Epithelial cell of proximal tubule (primary cell): ENCODE measurements at regions not wholly inside any gene's neighbourhood (a gene's known extent, or its start where the extent isn't known, plus 50 kb on each side); places are given as distances from the start of the nearest gene placed in this dataset.

Experiments
- DNase-seq: peaks from one replicate; pipeline ENCODE4 v3.0.0-alpha.2; 2011; ENCODE audit warnings: low read depth
- H3K4me3 ChIP-seq: 2 replicates; pipeline ENCODE4 v1.5.1; 2011; ENCODE audit warnings: low read depth, mild to moderate bottlenecking, low read length
- CTCF ChIP-seq: conservative IDR thresholded peaks from 2 replicates; pipeline ENCODE4 v1.5.1; 2012; ENCODE audit warnings: low read depth, mild to moderate bottlenecking, low read length

DNA sequence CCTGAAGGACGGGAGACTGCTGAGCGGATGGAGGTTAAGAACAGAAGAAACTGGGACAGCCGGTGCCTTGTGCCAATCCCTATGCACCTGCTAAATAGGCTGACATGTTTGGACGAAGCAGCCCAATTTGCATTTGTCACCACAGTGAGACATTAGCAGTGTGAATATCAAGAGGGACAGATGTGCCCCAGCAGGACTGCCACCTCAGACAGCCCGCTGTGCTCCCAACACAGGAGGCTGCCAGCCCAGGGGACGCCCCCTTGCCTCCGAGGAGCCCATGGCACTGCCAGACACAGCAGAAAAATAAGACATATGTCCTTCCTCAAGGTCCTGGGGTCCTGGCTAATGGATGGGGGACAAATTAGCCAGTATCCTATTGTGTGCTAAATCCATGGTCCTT lies 306.7 kb upstream of the POU3F3 start:
- H3K4me3 ChIP-seq = no peak overlapping the region
- no peak for DNase-seq
- TF ChIP-seq CTCF = no peak

DNA sequence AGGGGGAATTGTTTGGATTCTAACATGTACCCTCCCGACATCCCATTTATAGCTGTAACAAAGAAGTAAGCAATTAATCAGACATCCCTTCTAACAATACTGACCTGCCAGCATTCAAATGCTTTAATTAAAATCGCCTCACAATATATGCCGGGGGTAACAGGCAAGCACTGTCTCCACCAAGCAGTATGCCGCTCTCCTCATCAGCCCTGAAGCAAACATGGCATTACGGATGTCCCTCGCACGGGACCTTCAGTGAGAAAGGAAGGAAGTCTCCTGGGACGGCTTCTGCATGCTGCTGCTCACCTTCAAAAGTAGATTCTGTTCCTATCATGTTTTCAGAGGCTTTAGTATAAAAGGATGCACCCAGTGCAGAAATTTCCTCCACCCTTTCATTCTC lies 292.7 kb upstream of the POU3F3 start:
- DNase-seq = no peak
- H3K4me3 ChIP-seq = no peak overlapping the region
- TF ChIP-seq CTCF = no peak

DNA sequence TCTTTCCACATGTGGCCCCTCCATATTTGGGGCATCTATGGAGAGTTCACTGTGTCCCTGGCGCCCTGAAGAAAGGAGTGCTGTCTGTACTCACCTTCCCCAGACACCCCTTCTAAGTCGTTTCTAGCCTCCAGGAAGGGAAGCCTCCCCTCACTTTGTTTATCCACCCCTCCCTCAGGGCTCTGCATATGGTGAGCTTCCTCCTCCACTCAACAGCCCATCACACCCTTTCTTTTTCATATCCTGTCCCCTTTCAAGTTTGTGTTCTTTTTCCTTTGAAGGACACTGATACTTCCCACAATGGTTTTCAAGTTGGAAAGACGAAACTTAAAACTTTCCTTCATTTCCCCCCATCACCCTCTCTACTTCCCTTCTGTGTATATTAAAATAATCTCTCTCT lies 291.4 kb upstream of the POU3F3 start:
- no peak for TF ChIP-seq CTCF

DNA sequence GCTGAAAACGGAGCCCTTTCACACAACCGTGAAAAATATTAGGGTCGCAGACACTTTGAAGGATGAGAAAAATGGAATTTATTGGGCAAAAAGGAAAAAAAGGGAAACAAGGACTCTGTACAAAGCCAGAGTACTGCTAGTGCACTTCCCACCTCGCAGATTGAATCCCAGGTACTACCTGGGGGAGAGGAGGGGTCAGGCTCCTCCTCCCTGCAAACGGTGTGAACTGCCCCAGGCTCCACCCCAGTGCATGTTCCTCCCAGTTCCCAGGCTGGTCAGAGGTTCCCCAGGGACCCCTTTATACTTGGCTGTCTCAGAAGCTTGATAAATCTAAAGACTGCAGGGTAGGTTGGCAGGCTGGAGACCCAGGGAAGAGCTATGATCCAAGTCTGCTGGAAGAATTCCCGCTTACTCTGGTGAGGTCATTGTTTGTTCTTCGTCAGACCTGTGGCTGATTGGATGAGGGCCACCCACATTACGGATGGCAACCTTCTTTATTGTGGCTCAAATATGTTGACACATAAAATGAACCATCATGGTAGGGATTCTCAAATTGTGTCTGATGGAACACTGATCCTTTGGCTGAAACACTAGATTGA lies 290.4 kb upstream of the POU3F3 start:
- H3K4me3 ChIP-seq = no peak overlapping the region
- TF ChIP-seq CTCF = no peak
- DNase-seq = no peak

More for the DNA sequence above, 291.4 kb upstream of the POU3F3 start:
- no peak for DNase-seq
- no peak overlapping the region for H3K4me3 ChIP-seq

GRCh38 chr2:104568247-104568646 lies 285.7 kb upstream of the POU3F3 start:
- no peak for TF ChIP-seq CTCF
- no peak overlapping the region for H3K4me3 ChIP-seq
- no peak for DNase-seq

GRCh38 chr2:104570259-104570658 lies 283.7 kb upstream of the POU3F3 start:
- no peak overlapping the region for H3K4me3 ChIP-seq
- DNase-seq = no peak
- no peak for TF ChIP-seq CTCF

DNA sequence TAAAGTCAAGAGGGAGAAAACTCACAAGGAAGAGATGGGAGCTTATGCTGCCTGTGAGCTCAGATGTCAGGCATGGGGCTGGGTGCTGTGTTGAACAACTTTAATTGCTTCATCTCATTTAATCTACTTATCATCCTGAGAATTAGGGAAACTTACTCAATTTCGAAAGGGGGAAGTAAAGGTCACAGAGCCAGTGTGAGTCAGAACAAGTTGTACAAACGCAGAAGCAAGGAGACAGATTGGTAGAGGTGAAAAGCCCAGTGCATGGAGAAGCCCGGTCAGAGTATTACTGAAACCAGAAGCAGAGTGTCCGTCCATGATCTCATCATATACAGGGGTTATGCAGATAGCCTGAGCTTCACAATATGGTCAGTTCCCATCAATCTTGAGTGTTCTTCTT lies 281.1 kb upstream of the POU3F3 start:
- H3K4me3 ChIP-seq = no peak overlapping the region
- DNase-seq = no peak
- no peak for TF ChIP-seq CTCF
